Astrocyte of the cerebellum (primary cell): ENCODE measurements at regions not wholly inside any gene's neighbourhood (a gene's known extent, or its start where the extent isn't known, plus 50 kb on each side); places are given as distances from the start of the nearest gene placed in this dataset.

Experiments used
- DNase-seq: peaks from one replicate; pipeline ENCODE4 v3.0.0-alpha.2; 2011; ENCODE audit warnings: low read depth
- H3K4me3 ChIP-seq: 2 replicates; pipeline ENCODE4 v1.5.1; 2011; ENCODE audit warnings: mild to moderate bottlenecking, low read depth, low read length, moderate library complexity
- in situ Hi-C: cut with HindIII; loops from 2 replicates; pipeline ENCODE4 v1.10.0; 2017; ENCODE audit warnings: low sequenced_read_pairs
- TF ChIP-seq, protein P1 (sequence below): IDR thresholded peaks from 2 replicates; pipeline ENCODE4 v1.5.1; 2012; ENCODE audit warnings: low read length, low read depth, moderate library complexity, mild to moderate bottlenecking; ENCODE audit errors: missing control alignments

DNA sequence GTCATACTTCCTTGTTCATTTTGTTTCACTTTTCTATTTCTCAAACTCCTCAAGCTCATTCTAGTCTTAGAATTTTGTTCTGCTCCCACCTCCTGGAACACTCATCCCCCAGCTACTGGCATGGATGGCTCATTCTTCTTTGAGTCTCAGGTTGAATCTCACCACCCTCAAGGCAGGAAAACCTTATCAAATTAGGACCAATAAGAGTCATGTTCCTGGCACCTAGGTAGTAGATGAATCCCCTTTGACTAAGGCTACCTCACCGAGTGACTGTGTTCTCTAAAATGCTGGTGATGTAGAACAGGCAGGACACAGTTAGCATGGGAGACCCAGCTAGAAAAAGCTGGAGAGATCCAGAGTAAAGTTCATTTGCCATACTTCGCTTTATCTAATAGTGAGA is 1050.8 kb upstream of the EEF2KMT start:
- no peak for DNase-seq
- H3K4me3 ChIP-seq, result no peak overlapping the region
- in situ Hi-C loops, result no loop called here
- TF ChIP-seq, protein P1, sequence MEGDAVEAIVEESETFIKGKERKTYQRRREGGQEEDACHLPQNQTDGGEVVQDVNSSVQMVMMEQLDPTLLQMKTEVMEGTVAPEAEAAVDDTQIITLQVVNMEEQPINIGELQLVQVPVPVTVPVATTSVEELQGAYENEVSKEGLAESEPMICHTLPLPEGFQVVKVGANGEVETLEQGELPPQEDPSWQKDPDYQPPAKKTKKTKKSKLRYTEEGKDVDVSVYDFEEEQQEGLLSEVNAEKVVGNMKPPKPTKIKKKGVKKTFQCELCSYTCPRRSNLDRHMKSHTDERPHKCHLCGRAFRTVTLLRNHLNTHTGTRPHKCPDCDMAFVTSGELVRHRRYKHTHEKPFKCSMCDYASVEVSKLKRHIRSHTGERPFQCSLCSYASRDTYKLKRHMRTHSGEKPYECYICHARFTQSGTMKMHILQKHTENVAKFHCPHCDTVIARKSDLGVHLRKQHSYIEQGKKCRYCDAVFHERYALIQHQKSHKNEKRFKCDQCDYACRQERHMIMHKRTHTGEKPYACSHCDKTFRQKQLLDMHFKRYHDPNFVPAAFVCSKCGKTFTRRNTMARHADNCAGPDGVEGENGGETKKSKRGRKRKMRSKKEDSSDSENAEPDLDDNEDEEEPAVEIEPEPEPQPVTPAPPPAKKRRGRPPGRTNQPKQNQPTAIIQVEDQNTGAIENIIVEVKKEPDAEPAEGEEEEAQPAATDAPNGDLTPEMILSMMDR, result no peak

DNA sequence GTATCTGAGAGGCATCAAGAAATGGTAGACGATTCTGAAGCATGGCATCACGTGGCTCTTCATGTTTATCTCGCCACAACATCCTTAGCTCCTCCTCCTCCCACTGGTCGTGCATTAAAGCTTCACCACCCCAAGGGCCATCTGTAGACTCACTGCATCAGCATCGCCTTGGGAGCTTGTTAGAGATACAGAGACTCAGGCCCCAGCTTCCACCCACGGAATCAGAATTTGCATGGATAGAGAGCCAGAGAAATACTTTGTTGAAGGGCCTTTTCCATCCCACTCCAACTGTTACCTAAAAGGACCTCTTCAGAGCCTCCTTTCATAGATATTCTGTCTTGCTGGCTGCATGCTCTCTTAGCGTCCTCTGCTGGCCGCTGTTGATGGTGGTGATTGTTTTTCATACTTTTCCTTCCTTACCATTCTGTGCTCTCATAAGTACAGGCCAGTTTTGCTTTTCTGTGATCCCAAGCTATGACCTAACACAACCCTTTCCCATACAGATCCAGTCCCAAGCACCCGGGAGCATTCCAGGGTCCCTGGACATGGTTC is 1049.4 kb upstream of the EEF2KMT start:
- no peak overlapping the region for H3K4me3 ChIP-seq
- TF ChIP-seq, protein P1, result no peak
- in situ Hi-C loops, result no loop called here
- DNase-seq, result no peak

GRCh38 chr16:6146356-6146755 is 1048.8 kb upstream of the EEF2KMT start:
- no peak overlapping the region for H3K4me3 ChIP-seq
- no peak for DNase-seq
- in situ Hi-C loops, result no loop called here
- TF ChIP-seq, protein P1, result no peak

DNA sequence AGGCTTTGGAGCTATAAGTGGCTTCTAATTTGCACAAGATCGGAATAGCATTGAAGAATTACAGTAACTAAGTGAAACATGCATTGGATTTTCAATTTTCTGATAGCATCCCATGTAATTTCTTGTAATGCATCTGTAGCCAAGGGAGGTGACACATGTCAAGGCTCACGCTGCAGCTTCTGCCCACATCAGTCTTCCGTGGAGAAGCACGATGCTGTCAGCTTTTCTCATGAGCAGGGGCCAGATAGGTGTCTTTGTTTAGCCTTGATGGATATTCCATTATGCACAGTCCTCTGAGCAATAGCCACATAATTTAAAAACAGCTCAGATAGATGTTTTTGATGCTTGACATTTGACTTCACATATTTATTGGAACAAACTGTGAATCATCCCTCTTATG is 1046.9 kb upstream of the EEF2KMT start:
- TF ChIP-seq, protein P1, result no peak
- in situ Hi-C loops, result no loop called here

DNA sequence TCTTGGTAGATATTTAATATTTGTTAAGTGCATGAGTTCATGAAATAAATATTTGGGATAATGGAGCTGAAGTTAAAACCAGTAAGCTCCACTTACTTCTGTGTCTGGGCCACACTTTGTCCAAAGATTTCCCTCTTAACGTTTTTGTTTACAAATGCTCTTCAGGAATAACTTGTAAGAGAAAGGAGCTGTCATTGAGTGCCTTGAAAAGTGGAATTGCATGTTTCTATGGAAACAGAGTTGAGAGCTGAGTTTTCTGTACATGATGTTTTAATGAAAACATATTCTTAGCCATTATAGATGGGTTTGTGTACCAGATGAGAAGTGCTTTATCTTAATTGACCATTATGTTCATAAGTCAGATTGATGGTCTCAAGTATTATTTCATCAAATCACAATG is 1045.4 kb upstream of the EEF2KMT start:
- H3K4me3 ChIP-seq, result no peak overlapping the region
- TF ChIP-seq, protein P1, result no peak
- DNase-seq, result no peak
- in situ Hi-C loops, result no loop called here

More for the DNA sequence above, 1046.9 kb upstream of the EEF2KMT start:
- no peak overlapping the region for H3K4me3 ChIP-seq
- no peak for DNase-seq

DNA sequence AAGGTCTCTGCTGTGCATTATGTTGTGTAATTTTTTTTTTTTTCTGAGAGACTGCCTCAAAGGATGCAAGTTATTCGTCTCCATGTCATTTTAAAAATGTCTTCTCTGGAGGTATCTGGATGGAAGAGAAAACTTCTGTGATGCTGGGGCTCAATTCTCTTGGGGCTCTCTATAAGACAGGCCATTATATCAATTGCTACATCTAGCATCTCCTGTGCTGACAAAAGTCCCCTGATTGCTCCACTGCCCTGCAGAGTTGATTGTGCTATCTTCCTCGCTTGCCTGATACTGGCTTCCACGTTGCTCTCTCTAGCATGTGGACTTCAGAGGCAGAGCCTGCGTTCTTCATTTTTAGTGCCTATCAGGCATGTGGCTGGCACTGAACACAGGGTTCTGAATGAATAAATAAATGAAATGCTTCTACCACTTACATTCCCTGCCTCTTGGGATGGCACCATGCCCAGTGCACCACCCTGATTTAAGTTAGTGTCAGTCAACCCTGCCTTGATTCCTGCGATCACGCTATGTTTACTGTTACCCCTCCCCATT is 1035.5 kb upstream of the EEF2KMT start:
- TF ChIP-seq, protein P1, result no peak
- DNase-seq, result no peak
- in situ Hi-C loops, result no loop called here
- no peak overlapping the region for H3K4me3 ChIP-seq
